Mesothelial cell of epicardium (in vitro differentiated cells): ENCODE measurements at regions not wholly inside any gene's neighbourhood (a gene's known extent, or its start where the extent isn't known, plus 50 kb on each side); places are given as distances from the start of the nearest gene placed in this dataset.

Source experiments
- DNase-seq, 2 experiments: peaks; one replicate each; pipeline ENCODE4 v3.0.0; 2021; ENCODE audit warnings: low spot score in 2 of 2; ENCODE audit not compliant: unreplicated experiment in 2 of 2
- H3K27ac Mint-ChIP-seq: 2 replicates; pipeline ENCODE4 v1.8.0; 2021; ENCODE audit warnings: mixed read lengths
- H3K27me3 Mint-ChIP-seq: 2 replicates; pipeline ENCODE4 v1.8.0; 2021; ENCODE audit warnings: low read depth, mixed read lengths
- H3K36me3 Mint-ChIP-seq: 2 replicates; pipeline ENCODE4 v1.8.0; 2021; ENCODE audit warnings: mixed read lengths
- H3K4me1 Mint-ChIP-seq: 2 replicates; pipeline ENCODE4 v1.8.0; 2021; ENCODE audit warnings: mixed read lengths
- H3K4me3 Mint-ChIP-seq: 2 replicates; pipeline ENCODE4 v1.8.0; 2021; ENCODE audit warnings: mild to moderate bottlenecking, moderate library complexity, mixed read lengths
- H3K9me3 Mint-ChIP-seq: 2 replicates; pipeline ENCODE4 v1.8.0; 2021; ENCODE audit warnings: mixed read lengths
- TF ChIP-seq, protein P1 (sequence below): fragments of 200-600 bp; sonication (generic); IDR thresholded peaks from one replicate; pipeline ENCODE4 v1.5.0; 2021; ENCODE audit warnings: antibody characterized with exemption; ENCODE audit not compliant: unreplicated experiment

GRCh38 chr1:187646536-187647107, 817.9 kb downstream of the PLA2G4A start:
- H3K27me3 Mint-ChIP-seq = no peaks in the 10 kb centered on the region
- H3K36me3 Mint-ChIP-seq = no peaks in the 10 kb centered on the region
- no peak overlapping the region for H3K4me3 Mint-ChIP-seq
- H3K9me3 Mint-ChIP-seq = no peaks in the 10 kb centered on the region
- H3K4me1 Mint-ChIP-seq = peaks cover 10% of the 10 kb centered on the region
- H3K27ac Mint-ChIP-seq = no peak overlapping the region
- TF ChIP-seq, protein P1, sequence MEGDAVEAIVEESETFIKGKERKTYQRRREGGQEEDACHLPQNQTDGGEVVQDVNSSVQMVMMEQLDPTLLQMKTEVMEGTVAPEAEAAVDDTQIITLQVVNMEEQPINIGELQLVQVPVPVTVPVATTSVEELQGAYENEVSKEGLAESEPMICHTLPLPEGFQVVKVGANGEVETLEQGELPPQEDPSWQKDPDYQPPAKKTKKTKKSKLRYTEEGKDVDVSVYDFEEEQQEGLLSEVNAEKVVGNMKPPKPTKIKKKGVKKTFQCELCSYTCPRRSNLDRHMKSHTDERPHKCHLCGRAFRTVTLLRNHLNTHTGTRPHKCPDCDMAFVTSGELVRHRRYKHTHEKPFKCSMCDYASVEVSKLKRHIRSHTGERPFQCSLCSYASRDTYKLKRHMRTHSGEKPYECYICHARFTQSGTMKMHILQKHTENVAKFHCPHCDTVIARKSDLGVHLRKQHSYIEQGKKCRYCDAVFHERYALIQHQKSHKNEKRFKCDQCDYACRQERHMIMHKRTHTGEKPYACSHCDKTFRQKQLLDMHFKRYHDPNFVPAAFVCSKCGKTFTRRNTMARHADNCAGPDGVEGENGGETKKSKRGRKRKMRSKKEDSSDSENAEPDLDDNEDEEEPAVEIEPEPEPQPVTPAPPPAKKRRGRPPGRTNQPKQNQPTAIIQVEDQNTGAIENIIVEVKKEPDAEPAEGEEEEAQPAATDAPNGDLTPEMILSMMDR = no peak
- DNase-seq = no peak

DNA sequence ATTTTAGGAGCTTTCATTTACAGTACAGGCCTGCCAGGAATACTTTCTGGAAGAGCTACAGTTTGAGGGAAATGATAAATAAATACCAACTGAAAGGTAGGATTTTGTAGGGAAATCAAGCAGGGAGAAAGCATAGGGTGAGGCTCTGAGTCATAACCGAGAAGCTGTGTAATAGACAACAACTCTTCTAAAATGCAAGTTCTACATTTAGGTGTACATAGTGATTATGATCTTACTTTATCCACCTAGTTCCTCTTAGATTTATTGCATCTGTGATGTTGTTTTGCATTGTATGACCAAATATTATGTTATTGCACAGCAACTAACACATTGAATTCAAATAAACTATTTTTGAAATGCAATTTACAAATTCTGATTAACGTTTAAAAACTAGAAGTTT, 819.3 kb downstream of the PLA2G4A start:
- no peak overlapping the region for H3K4me3 Mint-ChIP-seq
- DNase-seq = no peak
- H3K9me3 Mint-ChIP-seq = no peaks in the 10 kb centered on the region
- H3K4me1 Mint-ChIP-seq = peaks cover 9% of the 10 kb centered on the region
- H3K27me3 Mint-ChIP-seq = no peaks in the 10 kb centered on the region
- TF ChIP-seq, protein P1 = no peak
- H3K36me3 Mint-ChIP-seq = no peaks in the 10 kb centered on the region
- H3K27ac Mint-ChIP-seq = no peak overlapping the region

- no peak overlapping the region for H3K27ac Mint-ChIP-seq
- H3K4me1 Mint-ChIP-seq = peaks cover 3% of the 10 kb centered on the region
- H3K4me3 Mint-ChIP-seq = no peak overlapping the region
These were observed 825.9 kb downstream of the PLA2G4A start for GRCh38 chr1:187654635-187655034.

DNA sequence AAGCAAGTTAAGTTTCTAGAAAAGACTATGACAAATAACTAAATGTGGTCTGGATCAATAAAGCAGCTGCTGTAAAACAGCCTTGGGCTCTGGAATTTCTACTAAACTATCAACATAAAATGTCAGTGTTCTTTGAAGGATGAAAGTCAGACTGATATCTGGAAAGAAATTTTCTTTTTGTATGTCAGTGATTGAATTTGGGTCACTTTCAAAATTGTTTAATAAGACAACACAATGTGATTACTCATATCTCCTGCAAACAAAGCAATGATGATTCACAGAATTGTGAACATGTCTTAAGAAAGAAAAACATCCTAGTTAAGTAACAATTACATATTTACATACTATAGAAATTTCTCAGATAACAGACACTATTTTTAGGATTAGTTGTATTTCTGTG, 826.4 kb downstream of the PLA2G4A start:
- Mint-ChIP-seq H3K4me1 (peaks cover 3% of the 10 kb centered on the region), H3K27ac (no peak overlapping the region), H3K4me3 (no peak overlapping the region), H3K27me3 (no peaks in the 10 kb centered on the region), H3K9me3 (peaks cover 4% of the 10 kb centered on the region), H3K36me3 (no peaks in the 10 kb centered on the region)
- DNase-seq = no peak
- TF ChIP-seq, protein P1 = no peak

More at GRCh38 chr1:187654635-187655034, 825.9 kb downstream of the PLA2G4A start:
- peaks cover 4% of the 10 kb centered on the region for H3K9me3 Mint-ChIP-seq
- TF ChIP-seq, protein P1 = no peak
- no peaks in the 10 kb centered on the region for H3K36me3 Mint-ChIP-seq
- H3K27me3 Mint-ChIP-seq = no peaks in the 10 kb centered on the region
- no peak for DNase-seq

DNA sequence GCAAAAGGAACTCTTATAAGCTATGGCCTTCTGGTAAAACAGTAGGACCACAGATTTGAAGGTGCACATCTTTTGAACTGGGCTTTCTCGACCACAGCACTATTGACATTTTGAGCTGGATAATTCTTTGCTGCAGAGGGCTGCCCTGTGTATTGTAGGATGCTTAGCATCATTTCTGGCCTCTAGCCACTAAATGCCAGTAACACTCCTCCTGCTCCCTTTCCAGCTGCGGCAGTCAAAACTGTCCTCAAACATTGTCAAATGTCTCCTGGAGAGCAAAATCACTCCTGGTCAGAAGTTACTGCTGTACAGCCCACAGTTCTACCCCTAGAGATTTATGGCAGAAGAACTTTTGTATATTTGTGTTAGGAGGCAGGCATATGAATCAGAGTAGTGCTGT, 836.7 kb downstream of the PLA2G4A start:
- TF ChIP-seq, protein P1 = no peak
- Mint-ChIP-seq H3K36me3 (no peaks in the 10 kb centered on the region), H3K4me3 (no peak overlapping the region), H3K27me3 (no peaks in the 10 kb centered on the region), H3K27ac (no peak overlapping the region), H3K9me3 (no peaks in the 10 kb centered on the region), H3K4me1 (no peaks in the 10 kb centered on the region)
- no peak for DNase-seq

- TF ChIP-seq, protein P1 = no peak
- H3K36me3 Mint-ChIP-seq = no peaks in the 10 kb centered on the region
- no peaks in the 10 kb centered on the region for H3K9me3 Mint-ChIP-seq
- peak overlapping the region; percentile 71 for H3K27ac Mint-ChIP-seq
- no peak overlapping the region for H3K4me3 Mint-ChIP-seq
- no peak for DNase-seq
- peaks cover 12% of the 10 kb centered on the region for H3K4me1 Mint-ChIP-seq
- no peaks in the 10 kb centered on the region for H3K27me3 Mint-ChIP-seq
These were observed 852.1 kb downstream of the PLA2G4A start for GRCh38 chr1:187680823-187681222.
